GM06990 (cell line): ENCODE measurements at regions not wholly inside any gene's neighbourhood (a gene's known extent, or its start where the extent isn't known, plus 50 kb on each side); places are given as distances from the start of the nearest gene placed in this dataset.
A peak's percentile ranks its signal among the peaks of the same experiment; 100 is the strongest.

Source experiments
- DNase-seq: peaks from one replicate; pipeline ENCODE4 v3.0.0-alpha.2; 2011; ENCODE audit not compliant: insufficient read length; ENCODE audit errors: extremely low read depth
- H3K27me3 ChIP-seq: replicated peaks from 2 replicates; pipeline ENCODE4 v1.6.0; 2011; ENCODE audit warnings: low read length; ENCODE audit not compliant: control insufficient read depth, insufficient read depth
- H3K36me3 ChIP-seq: 2 replicates; pipeline ENCODE4 v1.5.1; 2011; ENCODE audit warnings: low read length; ENCODE audit not compliant: control insufficient read depth, insufficient read depth
- H3K4me3 ChIP-seq: replicated peaks from 2 replicates; pipeline ENCODE4 v1.5.1; 2011; ENCODE audit warnings: low read depth, mild to moderate bottlenecking, control low read depth, low read length
- CTCF ChIP-seq: IDR thresholded peaks from 2 replicates; pipeline ENCODE4 v1.5.1; 2011; ENCODE audit warnings: low read length, control low read depth, mild to moderate bottlenecking, inconsistent platforms; ENCODE audit not compliant: insufficient read depth, poor library complexity, severe bottlenecking

- peak; percentile 58 for TF ChIP-seq CTCF
These were observed 194.6 kb upstream of the TPM1 start for GRCh38 chr15:62847900-62848489.

GRCh38 chr15:62848632-62849050, 193.9 kb upstream of the TPM1 start:
- H3K27me3 ChIP-seq = no peaks in the 10 kb centered on the region; the same call in 1 of the 2 replicates
- no peak for DNase-seq
- no peak overlapping the region for H3K4me3 ChIP-seq
- no peak for TF ChIP-seq CTCF
- H3K36me3 ChIP-seq = no peaks in the 10 kb centered on the region

More at GRCh38 chr15:62847900-62848489, 194.6 kb upstream of the TPM1 start:
- Histone ChIP-seq H3K4me3 (no peak overlapping the region), H3K36me3 (no peaks in the 10 kb centered on the region), H3K27me3 (no peaks in the 10 kb centered on the region; the same call in 1 of the 2 replicates)
- no peak for DNase-seq

GRCh38 chr15:62849316-62850106, 193.0 kb upstream of the TPM1 start:
- no peak for TF ChIP-seq CTCF
- DNase-seq = no peak
- Histone ChIP-seq H3K36me3 (no peaks in the 10 kb centered on the region), H3K4me3 (no peak overlapping the region), H3K27me3 (no peaks in the 10 kb centered on the region; the same call in 1 of the 2 replicates)

- H3K27me3 ChIP-seq = no peaks in the 10 kb centered on the region; the same call in 1 of the 2 replicates
- no peaks in the 10 kb centered on the region for H3K36me3 ChIP-seq
- DNase-seq = no peak
- no peak for TF ChIP-seq CTCF
- no peak overlapping the region for H3K4me3 ChIP-seq
These were observed 192.2 kb upstream of the TPM1 start for GRCh38 chr15:62850318-62850717.

- no peak for TF ChIP-seq CTCF
- Histone ChIP-seq H3K27me3 (no peaks in the 10 kb centered on the region; the same call in 1 of the 2 replicates), H3K36me3 (no peaks in the 10 kb centered on the region), H3K4me3 (no peak overlapping the region)
- DNase-seq = no peak
These were observed 191.7 kb upstream of the TPM1 start for GRCh38 chr15:62850791-62851291.
